ENCODE measurements at regions not wholly inside any gene's neighbourhood (a gene's known extent, or its start where the extent isn't known, plus 50 kb on each side); places are given as distances from the start of the nearest gene placed in this dataset.
A peak's percentile ranks its signal among the peaks of the same experiment; 100 is the strongest.

DNA sequence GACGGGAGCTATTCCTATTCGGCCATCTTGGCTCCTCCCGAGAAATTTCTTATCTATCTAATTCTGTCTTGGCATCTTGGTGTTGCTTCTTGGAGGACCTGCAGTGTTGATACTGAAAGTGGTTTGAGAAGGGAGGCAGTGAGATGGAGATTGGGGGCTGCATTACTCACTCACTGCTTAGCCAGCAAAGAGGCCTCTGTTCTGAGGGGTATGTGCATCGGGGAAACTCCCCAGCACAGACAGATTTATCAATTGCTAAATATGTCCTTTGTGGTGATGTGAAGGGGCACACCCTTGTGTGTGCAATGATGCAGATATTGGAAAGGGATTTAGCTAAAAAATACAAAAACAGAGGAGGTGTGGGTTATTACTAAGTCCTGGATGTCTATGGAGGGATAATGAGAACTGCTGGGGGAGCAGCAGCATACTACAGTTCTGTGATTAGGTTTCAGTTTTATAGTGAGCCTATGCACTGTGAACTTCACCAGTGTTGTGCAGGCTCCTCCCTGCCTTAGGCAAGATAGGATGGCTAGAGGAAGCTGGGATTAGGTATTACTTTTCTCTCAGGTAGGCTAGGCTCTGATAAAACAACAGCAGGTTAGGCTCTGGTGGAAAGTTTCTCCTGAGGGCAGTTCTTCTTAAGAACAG, 279.0 kb downstream of the HS3ST1 start:
- Mint-ChIP-seq H3K4me1 (ENCODE audit: low read depth) (peaks cover 2% of the 10 kb centered on the region), H3K9me3 (peaks cover 4% of the 10 kb centered on the region), H3K36me3 (ENCODE audit: insufficient read depth) (no peaks in the 10 kb centered on the region), H3K27me3 (ENCODE audit: low read depth) (no peaks in the 10 kb centered on the region), H3K4me3 (no peak overlapping the region)
- DNase-seq = no peak
- peak; percentile 23 to 32 for ATAC-seq

DNA sequence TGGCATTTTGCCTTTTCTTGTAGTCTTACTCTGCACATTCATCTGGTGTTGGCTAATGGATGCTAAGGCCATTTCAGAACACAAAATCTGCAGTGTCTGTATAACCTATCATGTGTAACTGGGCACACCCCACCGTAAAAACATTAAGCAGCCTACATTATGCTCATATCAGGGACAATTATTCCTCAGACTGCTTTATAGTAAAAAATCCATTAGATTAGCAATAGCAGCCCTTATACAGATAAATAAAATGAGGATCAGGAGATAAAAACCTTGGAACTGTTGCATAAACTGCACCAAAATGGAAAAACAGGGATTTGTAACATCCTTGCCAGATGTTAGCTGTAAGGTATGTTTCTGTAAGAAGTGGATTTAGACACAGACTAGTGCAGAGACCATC, 288.8 kb downstream of the HS3ST1 start:
- H3K36me3 Mint-ChIP-seq (ENCODE audit: insufficient read depth) = no peaks in the 10 kb centered on the region
- ATAC-seq (no peak), DNase-seq (no peak)

DNA sequence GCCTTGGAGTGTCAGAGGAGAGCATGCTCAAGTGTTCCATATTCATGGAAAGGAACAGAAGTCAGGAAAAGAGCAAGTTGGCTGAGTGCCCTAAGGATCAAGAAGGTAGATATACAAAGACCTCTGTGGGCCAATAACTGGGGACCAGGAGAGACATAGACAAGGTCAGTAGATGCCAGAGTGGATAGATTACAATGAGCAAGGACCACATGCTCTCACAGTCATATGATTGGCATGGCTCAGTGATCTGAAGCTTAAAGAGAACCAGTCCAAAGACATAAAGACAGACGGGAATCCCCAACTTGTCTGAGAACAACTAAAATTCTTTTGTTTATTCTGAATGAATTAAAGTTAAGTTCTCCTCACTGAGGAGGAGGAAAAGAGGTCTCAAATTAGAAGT, 289.7 kb downstream of the HS3ST1 start:
- H3K4me3 Mint-ChIP-seq = no peak overlapping the region
- H3K4me1 Mint-ChIP-seq (ENCODE audit: low read depth) = no peaks in the 10 kb centered on the region
- peaks cover 6% of the 10 kb centered on the region for H3K9me3 Mint-ChIP-seq
- H3K36me3 Mint-ChIP-seq (ENCODE audit: insufficient read depth) = no peaks in the 10 kb centered on the region
- ATAC-seq = no peak
- DNase-seq = no peak
- no peaks in the 10 kb centered on the region for H3K27me3 Mint-ChIP-seq (ENCODE audit: low read depth)

More for the DNA sequence above, 288.8 kb downstream of the HS3ST1 start:
- H3K4me3 Mint-ChIP-seq = no peak overlapping the region
- no peaks in the 10 kb centered on the region for H3K4me1 Mint-ChIP-seq (ENCODE audit: low read depth)
- peaks cover 6% of the 10 kb centered on the region for H3K9me3 Mint-ChIP-seq
- no peaks in the 10 kb centered on the region for H3K27me3 Mint-ChIP-seq (ENCODE audit: low read depth)

DNA sequence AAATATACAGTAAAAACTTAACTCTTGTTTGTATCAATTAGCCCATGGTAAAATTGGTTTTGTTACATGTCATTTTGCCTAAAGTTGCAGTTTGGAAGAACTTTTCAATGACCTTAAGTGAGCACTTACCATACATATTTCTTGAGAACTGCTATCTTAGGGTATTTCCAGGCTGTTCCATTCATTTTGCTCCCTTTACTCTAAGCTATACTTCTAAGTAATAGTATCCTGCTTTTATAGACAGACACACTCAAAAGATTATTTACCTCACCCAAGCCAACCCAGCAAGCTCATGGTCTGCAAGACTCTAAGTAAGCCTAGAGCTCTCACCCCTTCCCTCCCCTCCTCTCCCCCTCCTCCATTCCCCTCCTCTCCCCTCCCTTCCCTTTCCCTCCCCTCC, 294.0 kb downstream of the HS3ST1 start:
- ATAC-seq (no peak), DNase-seq (no peak)
- no peaks in the 10 kb centered on the region for H3K27me3 Mint-ChIP-seq (ENCODE audit: low read depth)
- no peaks in the 10 kb centered on the region for H3K36me3 Mint-ChIP-seq (ENCODE audit: insufficient read depth)
- H3K4me3 Mint-ChIP-seq = no peak overlapping the region
- H3K4me1 Mint-ChIP-seq (ENCODE audit: low read depth) = no peaks in the 10 kb centered on the region
- peaks cover 4% of the 10 kb centered on the region for H3K9me3 Mint-ChIP-seq

DNA sequence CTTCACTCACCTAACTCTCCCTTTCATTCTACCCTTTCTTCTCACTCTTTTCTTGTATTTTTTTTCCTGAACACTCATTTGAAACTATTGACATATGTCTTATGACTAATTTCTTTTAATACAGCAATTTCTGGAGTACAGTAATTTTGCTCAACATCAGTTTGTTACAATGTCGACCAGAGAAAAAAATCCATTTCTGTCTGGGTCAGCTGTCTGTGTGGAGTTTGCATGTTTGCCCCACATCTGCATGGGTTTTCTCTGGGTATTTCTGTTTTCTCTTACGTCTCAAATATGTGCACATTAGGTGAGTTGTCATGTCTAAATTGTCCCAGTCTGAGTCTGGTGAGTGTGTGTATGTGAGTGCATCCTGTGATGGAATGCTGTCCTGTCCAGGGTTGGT, 294.8 kb downstream of the HS3ST1 start:
- Mint-ChIP-seq H3K27me3 (ENCODE audit: low read depth) (no peaks in the 10 kb centered on the region), H3K4me3 (no peak overlapping the region), H3K36me3 (ENCODE audit: insufficient read depth) (no peaks in the 10 kb centered on the region), H3K9me3 (peaks cover 4% of the 10 kb centered on the region), H3K4me1 (ENCODE audit: low read depth) (no peaks in the 10 kb centered on the region)
- ATAC-seq (no peak), DNase-seq (no peak)

DNA sequence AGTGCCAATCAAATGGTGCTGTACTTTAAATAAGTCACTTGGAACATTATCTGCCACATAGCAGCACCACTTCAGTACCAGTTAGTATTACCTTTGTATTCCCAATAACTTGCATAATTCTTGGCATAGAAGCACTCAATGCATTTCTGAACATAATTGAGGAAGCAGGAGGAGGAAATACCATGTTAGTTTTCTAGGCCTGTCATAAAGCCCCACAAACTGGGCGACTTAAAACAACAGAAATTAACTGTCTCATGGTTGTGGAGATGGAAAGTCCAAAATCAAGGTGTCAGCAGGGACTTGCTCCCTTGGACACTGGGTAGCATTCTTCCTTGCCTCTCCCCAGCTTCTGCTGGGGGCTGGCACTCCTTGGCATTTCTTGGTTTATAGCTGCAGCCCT, 296.2 kb downstream of the HS3ST1 start:
- Mint-ChIP-seq H3K36me3 (ENCODE audit: insufficient read depth) (no peaks in the 10 kb centered on the region), H3K9me3 (peaks cover 4% of the 10 kb centered on the region), H3K4me1 (ENCODE audit: low read depth) (no peaks in the 10 kb centered on the region), H3K27me3 (ENCODE audit: low read depth) (no peaks in the 10 kb centered on the region), H3K4me3 (no peak overlapping the region)
- ATAC-seq = no peak
- DNase-seq = no peak

DNA sequence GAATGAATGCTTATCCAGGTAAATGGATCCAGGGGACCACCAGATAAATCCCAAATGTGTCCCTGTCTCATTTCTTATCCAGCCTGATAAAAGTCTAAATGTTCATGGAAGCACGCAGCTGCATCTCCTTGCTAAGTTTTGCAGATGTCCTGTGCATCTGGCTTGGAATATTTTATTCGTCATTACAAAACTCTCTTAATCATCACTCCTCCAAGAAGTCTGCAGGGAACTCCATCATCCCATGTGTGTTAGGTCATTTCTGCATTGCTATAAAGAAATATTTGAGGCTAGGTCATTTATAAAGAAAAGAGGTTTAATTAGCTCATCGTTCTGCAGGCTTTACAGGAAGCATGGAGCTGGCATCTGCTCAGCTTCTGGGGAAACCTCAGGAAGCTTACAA, 297.2 kb downstream of the HS3ST1 start:
- DNase-seq = no peak
- no peak overlapping the region for H3K4me3 Mint-ChIP-seq
- no peak for ATAC-seq
- H3K27me3 Mint-ChIP-seq (ENCODE audit: low read depth) = peaks cover 2% of the 10 kb centered on the region
- H3K36me3 Mint-ChIP-seq (ENCODE audit: insufficient read depth) = no peaks in the 10 kb centered on the region
- no peaks in the 10 kb centered on the region for H3K4me1 Mint-ChIP-seq (ENCODE audit: low read depth)
- peaks cover 4% of the 10 kb centered on the region for H3K9me3 Mint-ChIP-seq

DNA sequence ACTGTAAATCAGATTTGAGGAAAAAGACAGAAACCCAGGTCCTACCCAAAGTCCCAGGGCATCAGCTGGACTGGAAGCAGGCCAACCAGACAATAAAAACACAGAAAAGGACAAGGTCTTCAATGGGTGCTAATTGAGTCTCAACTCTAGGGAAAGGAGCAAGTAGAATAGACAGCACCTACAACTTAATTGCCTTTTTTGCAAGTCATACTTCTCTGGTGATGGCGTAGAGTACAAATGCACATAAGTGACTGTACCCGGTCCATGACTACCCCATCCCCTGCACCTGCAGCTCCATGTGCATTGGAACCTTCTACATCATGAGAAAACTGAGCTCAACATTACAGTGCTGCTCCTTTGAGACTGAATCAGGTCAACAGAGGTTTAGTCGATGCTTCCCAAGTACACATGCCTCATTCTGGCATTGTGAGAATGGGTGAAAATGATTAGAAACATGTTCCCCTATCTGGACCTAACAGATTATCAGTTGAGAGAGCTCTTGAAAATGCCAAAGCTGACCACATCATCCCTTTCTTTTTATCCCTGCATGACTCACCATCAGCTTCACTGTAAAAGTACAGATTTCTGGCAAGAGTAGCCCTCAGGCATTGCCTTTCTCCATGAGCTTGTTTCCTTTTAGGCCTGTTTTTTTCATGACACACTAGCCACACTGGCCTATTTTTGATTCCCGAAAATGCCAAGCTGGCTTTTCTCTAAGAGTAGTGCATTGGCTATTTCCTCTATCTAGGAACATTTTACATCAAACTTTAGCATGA, 298.3 kb downstream of the HS3ST1 start:
- H3K27me3 Mint-ChIP-seq (ENCODE audit: low read depth) = peaks cover 3% of the 10 kb centered on the region

DNA sequence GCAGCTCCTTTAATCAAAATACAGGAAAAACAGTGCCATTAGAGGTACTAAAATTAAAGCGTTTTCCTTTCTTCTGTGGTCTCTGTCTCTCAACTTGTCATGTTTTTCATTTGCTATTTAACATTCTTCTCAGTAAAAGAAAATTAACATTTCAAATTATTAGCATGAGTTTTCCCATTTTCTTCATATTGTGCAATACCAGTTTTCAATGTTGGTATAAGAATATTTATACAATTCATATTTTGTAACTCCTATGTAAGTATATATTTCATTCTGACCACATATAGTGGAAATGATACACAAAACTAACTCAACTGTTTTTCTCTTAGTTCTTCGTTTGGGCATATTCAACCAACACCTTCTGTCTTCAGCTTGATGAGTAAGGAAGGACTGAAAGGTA, 308.3 kb downstream of the HS3ST1 start:
- Mint-ChIP-seq H3K9me3 (peaks cover 7% of the 10 kb centered on the region), H3K4me1 (ENCODE audit: low read depth) (peaks cover 2% of the 10 kb centered on the region), H3K36me3 (ENCODE audit: insufficient read depth) (no peaks in the 10 kb centered on the region), H3K4me3 (no peak overlapping the region), H3K27me3 (ENCODE audit: low read depth) (no peaks in the 10 kb centered on the region)
- no peak for DNase-seq
- ATAC-seq = no peak

More for the DNA sequence above, 298.3 kb downstream of the HS3ST1 start:
- Mint-ChIP-seq H3K9me3 (peaks cover 4% of the 10 kb centered on the region), H3K4me1 (ENCODE audit: low read depth) (no peaks in the 10 kb centered on the region), H3K4me3 (no peak overlapping the region), H3K36me3 (ENCODE audit: insufficient read depth) (no peaks in the 10 kb centered on the region)
- ATAC-seq = no peak
- no peak for DNase-seq

DNA sequence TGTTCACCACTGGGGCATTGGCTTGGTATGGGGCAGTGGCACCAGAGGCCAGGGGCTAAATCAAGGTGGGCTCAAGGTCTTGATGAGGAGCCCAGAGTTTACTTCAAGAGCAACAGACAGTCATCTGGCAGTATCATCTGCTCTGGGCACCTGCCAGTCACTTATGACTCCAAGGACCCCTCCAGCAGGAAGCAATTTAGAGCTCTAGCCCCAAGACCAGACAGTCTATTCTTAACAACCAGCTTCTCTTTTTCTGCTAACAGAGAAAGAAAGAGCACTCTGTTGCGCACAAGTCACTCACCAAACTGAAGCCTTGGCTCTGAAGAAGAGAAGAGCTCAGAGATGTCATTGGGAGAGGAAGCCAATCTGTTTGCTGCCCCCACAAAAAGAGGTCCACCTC, 309.2 kb downstream of the HS3ST1 start:
- no peak for ATAC-seq
- no peak for DNase-seq
- no peaks in the 10 kb centered on the region for H3K27me3 Mint-ChIP-seq (ENCODE audit: low read depth)
- peaks cover 2% of the 10 kb centered on the region for H3K4me1 Mint-ChIP-seq (ENCODE audit: low read depth)
- no peak overlapping the region for H3K4me3 Mint-ChIP-seq
- H3K36me3 Mint-ChIP-seq (ENCODE audit: insufficient read depth) = no peaks in the 10 kb centered on the region
- peaks cover 7% of the 10 kb centered on the region for H3K9me3 Mint-ChIP-seq

DNA sequence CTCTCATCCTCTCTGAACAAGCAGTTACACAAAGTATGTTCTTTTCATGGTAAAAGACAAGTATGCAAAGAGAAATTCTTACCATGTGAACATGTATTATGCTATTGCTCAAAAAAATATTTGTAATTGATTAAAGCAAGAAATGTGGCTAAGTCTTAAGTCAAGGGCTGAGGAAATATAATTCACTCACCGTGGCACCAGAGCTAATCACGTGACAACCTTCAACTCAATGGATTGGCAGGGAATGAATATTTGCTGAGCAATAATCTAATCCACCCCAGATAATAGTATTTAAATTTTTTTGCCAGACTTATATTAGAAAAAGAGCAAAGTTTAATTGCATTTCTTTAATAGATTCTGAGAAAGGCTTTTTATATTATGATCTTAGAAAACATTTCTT, 310.2 kb downstream of the HS3ST1 start:
- Mint-ChIP-seq H3K27me3 (ENCODE audit: low read depth) (no peaks in the 10 kb centered on the region), H3K4me3 (no peak overlapping the region), H3K9me3 (peaks cover 7% of the 10 kb centered on the region), H3K36me3 (ENCODE audit: insufficient read depth) (no peaks in the 10 kb centered on the region), H3K4me1 (ENCODE audit: low read depth) (peaks cover 2% of the 10 kb centered on the region)
- DNase-seq (no peak), ATAC-seq (no peak)

DNA sequence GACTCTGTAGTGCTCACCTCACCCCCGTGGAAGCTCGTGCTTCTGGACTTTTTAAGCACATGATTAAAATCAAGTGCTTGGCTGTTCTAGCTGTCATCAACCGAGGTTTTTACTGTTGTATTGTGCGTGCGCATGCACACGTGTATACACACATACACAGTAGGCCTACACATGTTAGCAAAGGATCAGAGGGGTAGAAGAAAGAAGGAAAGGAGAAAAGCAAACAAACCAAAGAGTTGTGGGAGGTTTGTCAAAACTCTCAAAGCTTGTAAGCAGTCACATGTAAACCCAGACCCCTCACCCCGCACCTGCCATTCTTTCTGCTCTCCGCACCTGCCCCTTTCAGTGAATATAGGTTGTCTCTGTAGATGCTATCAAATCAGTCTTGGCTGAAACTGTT, 311.8 kb downstream of the HS3ST1 start:
- Mint-ChIP-seq H3K36me3 (ENCODE audit: insufficient read depth) (no peaks in the 10 kb centered on the region), H3K4me3 (no peak overlapping the region), H3K9me3 (peaks cover 4% of the 10 kb centered on the region), H3K4me1 (ENCODE audit: low read depth) (peaks cover 2% of the 10 kb centered on the region), H3K27me3 (ENCODE audit: low read depth) (no peaks in the 10 kb centered on the region)
- DNase-seq = no peak
- ATAC-seq = no peak

DNA sequence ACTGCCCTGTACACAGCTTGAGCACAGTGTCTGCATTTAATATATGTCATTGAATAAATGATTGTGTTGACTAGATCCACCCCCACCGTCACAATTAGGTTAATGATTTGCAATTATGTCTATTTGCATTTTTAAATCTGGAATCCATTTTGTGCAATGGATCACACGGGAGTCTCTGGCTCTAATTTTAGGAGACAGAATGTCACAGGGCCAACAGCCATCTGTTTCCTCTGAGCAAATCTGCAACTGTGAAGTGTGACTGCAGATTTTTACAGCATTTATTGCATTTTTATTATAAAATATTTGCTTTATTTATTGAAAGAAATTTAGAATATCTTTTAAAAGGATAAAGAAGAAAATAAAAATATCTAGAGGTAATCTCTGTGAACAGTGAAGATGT, 316.8 kb downstream of the HS3ST1 start:
- no peaks in the 10 kb centered on the region for H3K27me3 Mint-ChIP-seq (ENCODE audit: low read depth)
- peaks cover 2% of the 10 kb centered on the region for H3K4me1 Mint-ChIP-seq (ENCODE audit: low read depth)
- H3K4me3 Mint-ChIP-seq = no peak overlapping the region
- DNase-seq (no peak), ATAC-seq (no peak)
- H3K36me3 Mint-ChIP-seq (ENCODE audit: insufficient read depth) = no peaks in the 10 kb centered on the region
- peaks cover 4% of the 10 kb centered on the region for H3K9me3 Mint-ChIP-seq

DNA sequence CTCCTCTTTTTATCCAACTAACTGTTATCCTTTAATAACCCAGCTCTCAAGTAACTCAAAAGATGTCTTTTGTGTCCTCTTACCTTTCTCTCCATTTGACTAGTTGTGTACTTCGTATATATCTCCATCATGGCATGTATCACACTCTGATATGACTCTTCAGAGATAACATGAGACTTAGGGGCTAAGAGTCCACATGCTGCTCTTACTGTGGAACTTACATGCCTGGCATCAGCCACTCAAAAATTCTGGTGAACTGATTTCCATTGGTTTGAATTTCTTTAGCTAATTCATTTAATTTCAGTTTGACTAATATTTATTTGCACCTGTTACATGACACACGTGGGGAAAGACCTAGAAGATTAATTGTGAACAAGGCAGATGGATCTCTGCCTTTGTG, 317.3 kb downstream of the HS3ST1 start:
- DNase-seq = no peak
- Mint-ChIP-seq H3K27me3 (ENCODE audit: low read depth) (no peaks in the 10 kb centered on the region), H3K36me3 (ENCODE audit: insufficient read depth) (no peaks in the 10 kb centered on the region), H3K4me1 (ENCODE audit: low read depth) (peaks cover 2% of the 10 kb centered on the region), H3K9me3 (peaks cover 4% of the 10 kb centered on the region), H3K4me3 (no peak overlapping the region)
- no peak for ATAC-seq

DNA sequence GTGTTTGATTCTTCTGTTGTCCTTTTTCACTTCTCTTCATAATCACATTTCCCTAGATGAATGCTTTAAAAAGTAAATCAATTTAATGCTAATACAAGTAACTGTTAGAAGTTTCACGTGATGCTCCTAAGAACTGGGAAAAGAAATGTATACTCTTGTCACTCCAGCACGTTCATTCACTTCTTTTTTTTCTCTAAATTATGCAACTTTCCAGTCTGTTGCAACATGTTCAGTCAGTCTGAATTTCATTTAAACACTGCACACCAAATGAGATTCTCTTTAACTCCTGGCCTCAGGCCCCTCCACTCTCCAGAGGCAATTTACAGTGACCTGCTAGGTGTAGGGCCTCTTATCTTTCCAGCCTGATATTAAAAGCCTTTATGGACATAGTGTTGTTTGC, 321.9 kb downstream of the HS3ST1 start:
- no peaks in the 10 kb centered on the region for H3K27me3 Mint-ChIP-seq (ENCODE audit: low read depth)

More for the DNA sequence above, 321.9 kb downstream of the HS3ST1 start:
- Mint-ChIP-seq H3K36me3 (ENCODE audit: insufficient read depth) (no peaks in the 10 kb centered on the region), H3K4me1 (ENCODE audit: low read depth) (no peaks in the 10 kb centered on the region), H3K4me3 (no peak overlapping the region), H3K9me3 (peaks cover 4% of the 10 kb centered on the region)
- DNase-seq (no peak), ATAC-seq (no peak)

All from activated T-cell treated with anti-CD3 and anti-CD28 coated beads, Interleukin-2, amount 50 U/mL, for 4 hours (primary cell).